Transverse colon (tissue), 4 donors: ENCODE measurements at regions not wholly inside any gene's neighbourhood (a gene's known extent, or its start where the extent isn't known, plus 50 kb on each side); places are given as distances from the start of the nearest gene placed in this dataset.

Source experiments
- CTCF ChIP-seq, 5 experiments: fragments of 200-600 bp in 3 of 5; fragments of 450-650 bp in 2 of 5; sonication (generic) in 3 of 5; IDR thresholded peaks; 1 replicate in 2 of 5; 2 replicates in 3 of 5; pipeline ENCODE4 v1.5.1; 2016 to 2017; ENCODE audit warnings: antibody characterized with exemption in 5 of 5, inconsistent platforms in 3 of 5, mild to moderate bottlenecking in 2 of 5, moderate library complexity in 1 of 5
- EP300 ChIP-seq: sonication (generic); formaldehyde crosslinking; IDR thresholded peaks from one replicate; pipeline ENCODE4 v1.6.1; 2017; ENCODE audit warnings: antibody characterized with exemption, low read depth
- POLR2A ChIP-seq: fragments of 450-650 bp; IDR thresholded peaks from one replicate; pipeline ENCODE4 v1.6.1; 2016; ENCODE audit warnings: antibody characterized with exemption, mild to moderate bottlenecking, moderate library complexity
- POLR2AphosphoS5 ChIP-seq, 3 donors: sonication (generic); formaldehyde crosslinking; IDR thresholded peaks; one replicate each; pipeline ENCODE4 v1.6.1; 2016; ENCODE audit warnings: antibody characterized with exemption in 3 of 3

- TF ChIP-seq CTCF (IDR thresholded peaks at IDR 0.05) (no peak), POLR2A (no peak), EP300 (no peak), POLR2AphosphoS5 (IDR thresholded peaks at IDR 0.05) (no peak)
Measured at GRCh38 chr5:7015586-7016256, 302.5 kb downstream of the TENT4A start.
